ENCODE measurements at regions not wholly inside any gene's neighbourhood (a gene's known extent, or its start where the extent isn't known, plus 50 kb on each side); places are given as distances from the start of the nearest gene placed in this dataset.

- H3K79me2 ChIP-seq (ENCODE audit: insufficient read depth, low read length) = no peaks in the 10 kb centered on the region
- no peak overlapping the region for H2BK15ac ChIP-seq (ENCODE audit: low read depth, low read length)
- no peak overlapping the region for H2BK20ac ChIP-seq (ENCODE audit: low read depth, low read length, poor library complexity, severe bottlenecking)
- no peak overlapping the region for H2AK5ac ChIP-seq (ENCODE audit: insufficient read length, low read length)
- WGBS (ENCODE audit: extremely low coverage, insufficient read length, low lambda C conversion rate) = no CpG with 5 or more reads among the region's 4 CpGs
- H3K79me1 ChIP-seq (ENCODE audit: insufficient read depth, low read depth, low read length, poor library complexity, severe bottlenecking) = no peaks in the 10 kb centered on the region
- no peak overlapping the region for H3K23ac ChIP-seq (ENCODE audit: insufficient read length, low read depth, low read length)
- H3K27me3 Mint-ChIP-seq (ENCODE audit: low read depth) = peaks cover 30% of the 10 kb centered on the region
- H3K36me3 Mint-ChIP-seq (ENCODE audit: insufficient read depth in 1 of 3, low read depth in 3 of 3) = no peaks in the 10 kb centered on the region
- H3K4ac ChIP-seq (ENCODE audit: low read depth, low read length) = no peak overlapping the region
- H4K8ac ChIP-seq (replicated peaks; ENCODE audit: insufficient read length, low read depth, low read length) = no peak overlapping the region
- H3K56ac ChIP-seq (ENCODE audit: insufficient read length, low read depth, low read length) = no peak overlapping the region
- H4K91ac ChIP-seq (ENCODE audit: insufficient read length, low read depth, low read length) = no peak overlapping the region
- H3K14ac ChIP-seq (ENCODE audit: insufficient read depth, low read length) = no peak overlapping the region
- H3K4me2 ChIP-seq (ENCODE audit: insufficient read depth, insufficient read length, low read length) = no peak overlapping the region
- H2AFZ ChIP-seq (ENCODE audit: low read length) = no peak overlapping the region
- no peak overlapping the region for H4K5ac ChIP-seq (ENCODE audit: insufficient read length, low read depth, low read length)
- no peaks in the 10 kb centered on the region for H3K9me3 ChIP-seq (ENCODE audit: control insufficient read depth, low read depth, low read length)
- H3K9me3 Mint-ChIP-seq = no peaks in the 10 kb centered on the region
- H3K27me3 ChIP-seq (ENCODE audit: insufficient read depth, low read length) = no peaks in the 10 kb centered on the region
- H4K20me1 ChIP-seq (ENCODE audit: control insufficient read depth, insufficient read depth, insufficient read length) = no peaks in the 10 kb centered on the region
- H3T11ph ChIP-seq (ENCODE audit: low read length) = no peak overlapping the region
- H3K4me1 ChIP-seq (ENCODE audit: insufficient read depth, low read length) = peaks cover 5% of the 10 kb centered on the region; the same call in 1 of the 2 replicates
- no peak overlapping the region for H2BK120ac ChIP-seq (ENCODE audit: low read depth, low read length, poor library complexity, severe bottlenecking)
- peaks cover 7% of the 10 kb centered on the region in 2 experiments for H3K4me1 Mint-ChIP-seq
- H3K23me2 ChIP-seq (ENCODE audit: insufficient read length, low read depth, low read length, poor library complexity, severe bottlenecking) = no peaks in the 10 kb centered on the region
- no peak overlapping the region for H3K27ac ChIP-seq (ENCODE audit: insufficient read length, low read depth, low read length)
- H2BK12ac ChIP-seq (ENCODE audit: insufficient read length, low read depth, low read length) = no peak overlapping the region
- no peak for TF ChIP-seq CTCF (conservative IDR thresholded peaks at IDR 0.05)
- H3K18ac ChIP-seq (ENCODE audit: insufficient read length, low read depth, low read length) = no peak overlapping the region
- no peak overlapping the region for H3K27ac Mint-ChIP-seq
- no peak overlapping the region for H2BK5ac ChIP-seq (ENCODE audit: insufficient read length, low read length)
- no peak for DNase-seq
- H3K4me3 Mint-ChIP-seq = no peak overlapping the region
- H3K9ac ChIP-seq (ENCODE audit: extremely low read depth, insufficient read length, low read length) = no peak overlapping the region
These were observed 55.4 kb upstream of the JAM3 start for GRCh38 chr11:134013518-134013917.
